HEK293T (cell line): ENCODE measurements at regions not wholly inside any gene's neighbourhood (a gene's known extent, or its start where the extent isn't known, plus 50 kb on each side); places are given as distances from the start of the nearest gene placed in this dataset.

Experiments used
- ARNT ChIP-seq: fragments of 450-650 bp; IDR thresholded peaks from 2 replicates; pipeline ENCODE4 v1.6.1; 2017; ENCODE audit warnings: mild to moderate bottlenecking
- BHLHE40 ChIP-seq: fragments of 450-650 bp; IDR thresholded peaks from 2 replicates; pipeline ENCODE4 v1.6.1; 2016; ENCODE audit warnings: mild to moderate bottlenecking, moderate library complexity, borderline replicate concordance
- CTBP1 ChIP-seq: fragments of 450-650 bp; IDR thresholded peaks from 2 replicates; pipeline ENCODE4 v1.6.1; 2016; ENCODE audit warnings: borderline replicate concordance
- ELF4 ChIP-seq: fragments of 450-650 bp; IDR thresholded peaks from 2 replicates; pipeline ENCODE4 v1.6.1; 2017; ENCODE audit warnings: antibody characterized with exemption
- FOXA1 ChIP-seq: fragments of 450-650 bp; IDR thresholded peaks from 2 replicates; pipeline ENCODE4 v1.6.1; 2016; ENCODE audit warnings: mild to moderate bottlenecking
- FOXK2 ChIP-seq: fragments of 450-650 bp; IDR thresholded peaks from 2 replicates; pipeline ENCODE4 v1.6.1; 2016; ENCODE audit warnings: mild to moderate bottlenecking
- FOXM1 ChIP-seq: fragments of 450-650 bp; IDR thresholded peaks from 2 replicates; pipeline ENCODE4 v1.6.1; 2017; ENCODE audit warnings: mild to moderate bottlenecking, borderline replicate concordance
- HDGF ChIP-seq: fragments of 450-650 bp; IDR thresholded peaks from 2 replicates; pipeline ENCODE4 v1.6.1; 2017; ENCODE audit warnings: antibody characterized with exemption, borderline replicate concordance
- L3MBTL2 ChIP-seq: fragments of 450-650 bp; conservative IDR thresholded peaks from 2 replicates; pipeline ENCODE4 v1.6.1; 2016; ENCODE audit warnings: mild to moderate bottlenecking
- NFRKB ChIP-seq: fragments of 450-650 bp; IDR thresholded peaks from 2 replicates; pipeline ENCODE4 v1.6.1; 2016; ENCODE audit warnings: mild to moderate bottlenecking, moderate library complexity
- SP1 ChIP-seq: fragments of 450-650 bp; IDR thresholded peaks from 2 replicates; pipeline ENCODE4 v1.6.1; 2017
- SUZ12 ChIP-seq: fragments of 450-650 bp; IDR thresholded peaks from 2 replicates; pipeline ENCODE4 v1.6.1; 2016; ENCODE audit warnings: mild to moderate bottlenecking
- TARDBP ChIP-seq: fragments of 450-650 bp; IDR thresholded peaks from 2 replicates; pipeline ENCODE4 v1.6.1; 2016

GRCh38 chr6:22008248-22008836 lies 288.5 kb downstream of the PRL start:
- TF ChIP-seq NFRKB (no peak), ARNT (no peak), SUZ12 (no peak), SP1 (no peak), BHLHE40 (no peak), L3MBTL2 (no peak), HDGF (no peak), ELF4 (no peak), TARDBP (no peak), FOXK2 (no peak), FOXM1 (no peak), FOXA1 (no peak), CTBP1 (no peak)
